Spinal cord (tissue), 9 donors: ENCODE measurements at regions not wholly inside any gene's neighbourhood (a gene's known extent, or its start where the extent isn't known, plus 50 kb on each side); places are given as distances from the start of the nearest gene placed in this dataset.
"Not testable (repeated sequence)": the region's sequence is repeated elsewhere in the genome, so short reads cannot be mapped to it uniquely, and the experiment has no call there.

Experiments used
- DNase-seq, 6 donors: peaks; one replicate each; pipeline versions ENCODE4 v3.0.0 to v3.0.0-alpha.2; 2013 to 2015; ENCODE audit warnings: low spot score in 6 of 6, low read depth in 4 of 6
- H3K27ac ChIP-seq: one replicate; pipeline ENCODE4 v1.5.1; 2013; ENCODE audit warnings: low read depth, low read length, control low read depth
- H3K27me3 ChIP-seq: one replicate; pipeline ENCODE4 v1.6.1; 2013; ENCODE audit warnings: low read length; ENCODE audit not compliant: control insufficient read depth, insufficient read depth
- H3K36me3 ChIP-seq: one replicate; pipeline ENCODE4 v1.6.1; 2013; ENCODE audit warnings: low read length; ENCODE audit not compliant: control insufficient read depth, insufficient read depth
- H3K4me1 ChIP-seq: one replicate; pipeline ENCODE4 v1.6.1; 2013; ENCODE audit warnings: low read length; ENCODE audit not compliant: control insufficient read depth, insufficient read depth
- H3K4me3 ChIP-seq: one replicate; pipeline ENCODE4 v1.5.1; 2013; ENCODE audit warnings: low read depth, low read length, control low read depth
- H3K9me3 ChIP-seq: one replicate; pipeline ENCODE4 v1.6.1; 2013; ENCODE audit warnings: low read length; ENCODE audit not compliant: control insufficient read depth, insufficient read depth
- WGBS: methylation state at CpG from one replicate; pipeline ENCODE4 v1.1.5; 2013; ENCODE audit warnings: missing lambda C conversion rate; ENCODE audit not compliant: insufficient coverage; 5-methylcytosine and 5-hydroxymethylcytosine counted together
- donor health status: healthy.

GRCh38 chr22:22322792-22323191 is 78.2 kb downstream of the VPREB1 start:
- no peak for DNase-seq
- WGBS = 94% methylated on average over 10 of the region's 10 CpGs
- H3K27me3 ChIP-seq = no peaks in the 10 kb centered on the region
- H3K9me3 ChIP-seq = no peaks in the 10 kb centered on the region
- H3K4me3 ChIP-seq = no peak overlapping the region
- peaks cover 32% of the 10 kb centered on the region for H3K36me3 ChIP-seq
- H3K4me1 ChIP-seq = no peaks in the 10 kb centered on the region
- H3K27ac ChIP-seq = no peak overlapping the region

- no peak overlapping the region for H3K4me3 ChIP-seq
- H3K27ac ChIP-seq = no peak overlapping the region
- 100% methylated on average over 2 of the region's 2 CpGs for WGBS
- peaks cover 4% of the 10 kb centered on the region for H3K27me3 ChIP-seq
- H3K9me3 ChIP-seq = peaks cover 3% of the 10 kb centered on the region
- H3K4me1 ChIP-seq = no peaks in the 10 kb centered on the region
- H3K36me3 ChIP-seq = peaks cover 4% of the 10 kb centered on the region
- no peak for DNase-seq
These were observed 83.1 kb downstream of the VPREB1 start for GRCh38 chr22:22327723-22328122.

GRCh38 chr22:22329792-22330191 is 85.2 kb downstream of the VPREB1 start:
- 71% methylated on average over 2 of the region's 2 CpGs for WGBS
- H3K27me3 ChIP-seq = peaks cover 4% of the 10 kb centered on the region

DNA sequence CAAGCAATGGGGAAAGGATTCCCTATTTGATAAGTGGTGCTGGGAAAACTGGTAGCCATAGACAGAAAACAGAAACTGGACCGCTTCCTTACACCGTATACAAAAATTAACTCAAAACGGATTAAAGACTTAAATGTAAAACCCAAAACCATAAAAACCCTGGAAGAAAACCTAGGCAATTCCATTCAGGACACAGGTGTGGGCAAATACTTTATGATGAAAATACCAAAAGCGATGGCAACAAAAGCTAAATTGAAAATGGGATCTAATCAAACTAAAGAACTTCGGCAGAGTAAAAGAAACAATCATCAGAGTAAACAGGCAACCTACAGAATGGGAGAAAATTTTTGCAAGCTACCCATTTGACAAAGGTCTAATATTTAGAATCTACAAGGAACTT is 91.1 kb downstream of the VPREB1 start:
- H3K9me3 ChIP-seq, H3K27me3 ChIP-seq, H3K4me1 ChIP-seq, DNase-seq, H3K4me3 ChIP-seq, H3K27ac ChIP-seq, H3K36me3 ChIP-seq: not testable (repeated sequence)
- WGBS = no CpG with 5 or more reads among the region's 5 CpGs

More at GRCh38 chr22:22329792-22330191, 85.2 kb downstream of the VPREB1 start:
- H3K27ac ChIP-seq = no peak overlapping the region
- H3K4me1 ChIP-seq = no peaks in the 10 kb centered on the region
- H3K4me3 ChIP-seq = no peak overlapping the region
- H3K9me3 ChIP-seq = peaks cover 3% of the 10 kb centered on the region
- no peaks in the 10 kb centered on the region for H3K36me3 ChIP-seq
- no peak for DNase-seq

GRCh38 chr22:22336333-22336732 is 91.7 kb downstream of the VPREB1 start:
- not testable (repeated sequence) for H3K36me3 ChIP-seq, H3K27ac ChIP-seq, H3K27me3 ChIP-seq, H3K9me3 ChIP-seq, H3K4me3 ChIP-seq, DNase-seq, H3K4me1 ChIP-seq
- no CpG with 5 or more reads among the region's 2 CpGs for WGBS

- DNase-seq, H3K36me3 ChIP-seq: not testable (repeated sequence)
- 43% methylated on average over 1 of the region's 3 CpGs for WGBS
These were observed 94.2 kb downstream of the VPREB1 start for GRCh38 chr22:22338778-22339177.

GRCh38 chr22:22341736-22342135 is 97.2 kb downstream of the VPREB1 start:
- Histone ChIP-seq H3K36me3 (no peaks in the 10 kb centered on the region), H3K27ac (no peak overlapping the region), H3K9me3 (no peaks in the 10 kb centered on the region), H3K4me1 (no peaks in the 10 kb centered on the region), H3K27me3 (peaks cover 15% of the 10 kb centered on the region), H3K4me3 (no peak overlapping the region)
- DNase-seq = no peak
- WGBS = 52% methylated on average over 3 of the region's 4 CpGs

More at GRCh38 chr22:22338778-22339177, 94.2 kb downstream of the VPREB1 start:
- not testable (repeated sequence) for H3K9me3 ChIP-seq, H3K27ac ChIP-seq, H3K4me1 ChIP-seq, H3K4me3 ChIP-seq
- peaks cover 15% of the 10 kb centered on the region for H3K27me3 ChIP-seq

DNA sequence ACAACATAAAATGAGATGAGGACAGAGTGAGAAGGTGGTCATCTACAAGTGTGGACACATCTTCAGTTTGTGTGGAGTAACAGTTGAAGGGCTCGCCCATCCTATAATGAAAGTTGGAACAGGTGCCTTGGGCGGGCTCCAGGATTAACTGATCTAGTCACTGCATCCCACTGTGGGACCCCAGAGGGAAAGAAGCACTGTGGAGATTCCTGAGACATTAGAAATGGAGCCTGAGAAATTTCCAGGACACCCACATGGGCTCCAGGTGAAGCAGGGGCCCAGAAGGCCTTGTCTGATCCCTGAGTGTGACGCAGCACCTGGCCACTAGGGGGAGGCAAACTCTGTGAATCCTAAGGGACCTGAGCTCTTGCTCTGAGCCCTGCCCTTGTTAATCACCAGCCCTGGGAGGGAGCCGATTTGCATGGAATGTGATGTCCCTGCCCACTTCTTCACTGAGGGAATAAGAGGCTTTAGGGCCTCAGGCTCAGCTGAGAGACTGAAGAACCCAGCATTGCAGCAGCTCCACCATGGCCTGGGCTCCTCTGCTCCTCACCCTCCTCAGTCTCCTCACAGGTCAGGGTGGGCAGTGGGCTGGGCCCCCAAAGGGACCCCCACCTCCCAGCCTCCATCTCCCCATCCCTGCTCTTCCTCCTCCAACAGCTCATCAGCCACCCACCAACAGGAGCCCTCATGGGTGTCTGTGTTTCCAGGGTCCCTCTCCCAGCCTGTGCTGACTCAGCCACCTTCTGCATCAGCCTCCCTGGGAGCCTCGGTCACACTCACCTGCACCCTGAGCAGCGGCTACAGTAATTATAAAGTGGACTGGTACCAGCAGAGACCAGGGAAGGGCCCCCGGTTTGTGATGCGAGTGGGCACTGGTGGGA is 98.4 kb downstream of the VPREB1 start:
- peaks cover 15% of the 10 kb centered on the region for H3K27me3 ChIP-seq
- H3K4me1 ChIP-seq = peaks cover 2% of the 10 kb centered on the region
- H3K9me3 ChIP-seq = no peaks in the 10 kb centered on the region
- H3K27ac ChIP-seq = no peak overlapping the region
- H3K4me3 ChIP-seq = no peak overlapping the region
- H3K36me3 ChIP-seq = no peaks in the 10 kb centered on the region
- DNase-seq = no peak
- WGBS = 69% methylated on average over 8 of the region's 8 CpGs

DNA sequence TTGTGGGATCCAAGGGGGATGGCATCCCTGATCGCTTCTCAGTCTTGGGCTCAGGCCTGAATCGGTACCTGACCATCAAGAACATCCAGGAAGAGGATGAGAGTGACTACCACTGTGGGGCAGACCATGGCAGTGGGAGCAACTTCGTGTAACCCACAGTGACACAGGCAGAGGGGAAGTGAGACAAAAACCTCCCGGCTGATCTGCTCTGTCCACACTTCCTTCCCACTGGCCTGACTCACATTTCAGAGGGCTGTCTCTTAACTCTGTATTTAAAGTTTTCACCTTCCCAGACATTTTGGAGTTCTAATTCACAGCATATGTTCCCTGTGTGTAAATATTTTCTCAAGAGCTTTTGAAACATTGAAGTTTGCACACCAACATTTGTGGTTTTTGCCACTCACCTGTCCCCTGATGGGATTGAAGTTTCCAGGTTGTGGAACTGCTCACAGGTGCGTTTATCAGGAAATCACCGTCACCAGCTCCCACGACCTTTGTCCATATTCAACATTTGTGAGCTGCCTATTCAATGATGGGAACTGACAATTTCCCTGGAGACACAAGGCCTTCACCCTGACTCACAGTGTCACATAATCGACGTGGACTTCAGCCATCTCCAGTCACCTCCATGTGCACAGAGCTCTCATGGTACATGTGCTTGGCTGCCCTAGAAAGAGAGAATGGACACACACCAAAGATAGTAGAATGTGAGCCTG is 99.2 kb downstream of the VPREB1 start:
- H3K27me3 ChIP-seq = peaks cover 12% of the 10 kb centered on the region
- H3K4me3 ChIP-seq = no peak overlapping the region
- H3K9me3 ChIP-seq = no peaks in the 10 kb centered on the region
- DNase-seq = no peak
- 90% methylated on average over 7 of the region's 9 CpGs for WGBS
- no peaks in the 10 kb centered on the region for H3K36me3 ChIP-seq
- H3K27ac ChIP-seq = no peak overlapping the region
- H3K4me1 ChIP-seq = peaks cover 3% of the 10 kb centered on the region
